Trophoblast cell (in vitro differentiated cells and primary cell): ENCODE measurements at regions not wholly inside any gene's neighbourhood (a gene's known extent, or its start where the extent isn't known, plus 50 kb on each side); places are given as distances from the start of the nearest gene placed in this dataset.
"Not testable (repeated sequence)": the region's sequence is repeated elsewhere in the genome, so short reads cannot be mapped to it uniquely, and the experiment has no call there.

Experiments used
- DNase-seq, 2 donors: peaks; one replicate each; pipeline ENCODE4 v3.0.0-alpha.2; 2016
- H2AFZ ChIP-seq: 2 replicates; pipeline ENCODE4 v1.6.1; 2013; ENCODE audit warnings: low read length, moderate library complexity, mild to moderate bottlenecking; ENCODE audit not compliant: insufficient read depth, poor library complexity
- H2AK5ac ChIP-seq: 2 replicates; pipeline ENCODE4 v1.6.1; 2013; ENCODE audit warnings: mild to moderate bottlenecking, low read length
- H2BK120ac ChIP-seq: 2 replicates; pipeline ENCODE4 v1.6.1; 2013; ENCODE audit warnings: low read length, mild to moderate bottlenecking, moderate library complexity; ENCODE audit not compliant: insufficient read depth, poor library complexity
- H2BK12ac ChIP-seq: 2 replicates; pipeline ENCODE4 v1.6.1; 2013; ENCODE audit warnings: mild to moderate bottlenecking, low read length, moderate library complexity
- H2BK5ac ChIP-seq: 2 replicates; pipeline ENCODE4 v1.6.1; 2013; ENCODE audit warnings: low read length, low read depth, moderate library complexity, mild to moderate bottlenecking; ENCODE audit not compliant: poor library complexity
- H3K14ac ChIP-seq: 2 replicates; pipeline ENCODE4 v1.6.1; 2013; ENCODE audit warnings: mild to moderate bottlenecking, low read length
- H3K18ac ChIP-seq: 2 replicates; pipeline ENCODE4 v1.6.1; 2013; ENCODE audit warnings: mild to moderate bottlenecking, low read length
- H3K23ac ChIP-seq: 2 replicates; pipeline ENCODE4 v1.6.1; 2013; ENCODE audit warnings: low read length
- H3K27ac ChIP-seq: 2 replicates; pipeline ENCODE4 v1.5.1; 2013; ENCODE audit warnings: low read depth, mild to moderate bottlenecking, inconsistent platforms, low read length, moderate library complexity
- H3K27me3 ChIP-seq: 2 replicates; pipeline ENCODE4 v1.6.1; 2013; ENCODE audit warnings: inconsistent platforms, mild to moderate bottlenecking, low read length, moderate library complexity; ENCODE audit not compliant: insufficient read depth
- H3K36me3 ChIP-seq, 2 experiments: 1 replicate in 1 of 2; 2 replicates in 1 of 2; pipeline ENCODE4 v1.6.1; 2013; ENCODE audit warnings: low read length in 2 of 2, mild to moderate bottlenecking in 2 of 2, moderate library complexity in 1 of 2; ENCODE audit not compliant: insufficient read depth in 2 of 2, control insufficient read depth in 1 of 2
- H3K4ac ChIP-seq: 2 replicates; pipeline ENCODE4 v1.6.1; 2013; ENCODE audit warnings: low read depth, mild to moderate bottlenecking, low read length, moderate library complexity
- H3K4me1 ChIP-seq, 2 experiments: 1 replicate in 1 of 2; 2 replicates in 1 of 2; pipeline ENCODE4 v1.6.1; 2013; ENCODE audit warnings: low read length in 2 of 2, mild to moderate bottlenecking in 2 of 2, moderate library complexity in 1 of 2; ENCODE audit not compliant: insufficient read depth in 2 of 2, control insufficient read depth in 1 of 2
- H3K4me2 ChIP-seq: 2 replicates; pipeline ENCODE4 v1.6.1; 2013; ENCODE audit warnings: inconsistent platforms, mild to moderate bottlenecking, low read length, moderate library complexity
- H3K4me3 ChIP-seq: 2 replicates; pipeline ENCODE4 v1.5.1; 2013; ENCODE audit warnings: mild to moderate bottlenecking, low read depth, low read length, inconsistent platforms
- H3K79me1 ChIP-seq: one replicate; pipeline ENCODE4 v1.6.1; 2013; ENCODE audit warnings: low read length
- H3K79me2 ChIP-seq: 2 replicates; pipeline ENCODE4 v1.6.1; 2013; ENCODE audit warnings: low read length, mild to moderate bottlenecking; ENCODE audit not compliant: control insufficient read depth, insufficient read depth, poor library complexity
- H3K9ac ChIP-seq: 2 replicates; pipeline ENCODE4 v1.6.1; 2013; ENCODE audit warnings: mild to moderate bottlenecking, low read length
- H3K9me3 ChIP-seq: 2 replicates; pipeline ENCODE4 v1.6.1; 2013; ENCODE audit warnings: low read depth, mild to moderate bottlenecking, control low read depth, inconsistent platforms, low read length; ENCODE audit not compliant: insufficient read depth
- H4K12ac ChIP-seq: 2 replicates; pipeline ENCODE4 v1.6.1; 2013; ENCODE audit warnings: low read depth, mild to moderate bottlenecking, low read length, moderate library complexity
- H4K8ac ChIP-seq: 2 replicates; pipeline ENCODE4 v1.6.1; 2013; ENCODE audit warnings: low read depth, mild to moderate bottlenecking, low read length, moderate library complexity
- H4K91ac ChIP-seq: one replicate; pipeline ENCODE4 v1.6.1; 2013; ENCODE audit warnings: low read depth, mild to moderate bottlenecking, low read length, moderate library complexity
- WGBS: extraction: QIAGEN DNeasy Blood & Tissue Kit; methylation state at CpG from one replicate; pipeline ENCODE4 v1.1.7; 2013; ENCODE audit warnings: missing lambda C conversion rate; ENCODE audit not compliant: insufficient read length, insufficient coverage; ENCODE audit errors: extremely low coverage; 5-methylcytosine and 5-hydroxymethylcytosine counted together

DNA sequence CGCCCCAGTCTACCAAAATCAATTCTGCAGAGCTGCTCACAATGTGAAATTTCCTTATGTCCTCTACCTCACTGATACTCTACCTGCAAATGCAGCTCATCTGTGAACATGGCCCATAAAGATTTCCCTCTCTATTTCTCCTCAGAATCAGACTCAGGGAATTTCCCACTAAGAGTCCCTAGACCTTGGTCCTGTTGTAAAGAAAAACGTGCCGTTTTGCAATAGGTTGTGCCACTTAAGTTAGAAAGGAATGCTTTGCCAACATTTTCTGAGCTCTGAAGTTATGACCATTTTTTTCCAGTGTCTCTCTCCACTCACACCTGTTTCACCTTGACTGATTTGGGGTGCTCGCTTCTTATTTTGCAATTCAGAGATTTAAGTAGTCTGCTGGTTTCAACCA is 100.7 kb downstream of the SPDYE17 start:
- H4K8ac ChIP-seq, H4K12ac ChIP-seq, H3K4me2 ChIP-seq, H3K27ac ChIP-seq, H3K79me1 ChIP-seq, H3K23ac ChIP-seq, H2AFZ ChIP-seq, H3K9ac ChIP-seq, H3K36me3 ChIP-seq, H3K9me3 ChIP-seq, H3K27me3 ChIP-seq, H3K14ac ChIP-seq, H3K4me1 ChIP-seq, H3K4me3 ChIP-seq, H4K91ac ChIP-seq, H3K4ac ChIP-seq, H3K79me2 ChIP-seq, H3K18ac ChIP-seq, H2AK5ac ChIP-seq, H2BK5ac ChIP-seq, H2BK12ac ChIP-seq, H2BK120ac ChIP-seq: not testable (repeated sequence)
- DNase-seq = peak in 1 of 2 donors; percentile 52
- no CpG with 5 or more reads among the region's 4 CpGs for WGBS

- not testable (repeated sequence) for H3K79me2 ChIP-seq, H3K4ac ChIP-seq, H3K9ac ChIP-seq, H3K79me1 ChIP-seq, H3K18ac ChIP-seq, H3K14ac ChIP-seq, H4K12ac ChIP-seq, H4K8ac ChIP-seq, H2AFZ ChIP-seq, H2AK5ac ChIP-seq, H3K36me3 ChIP-seq, H3K4me1 ChIP-seq, H4K91ac ChIP-seq, H3K23ac ChIP-seq, H2BK120ac ChIP-seq, DNase-seq, H3K27ac ChIP-seq, H2BK12ac ChIP-seq, H3K4me2 ChIP-seq, H3K27me3 ChIP-seq, H3K9me3 ChIP-seq, H2BK5ac ChIP-seq, H3K4me3 ChIP-seq
- no CpG with 5 or more reads among the region's 5 CpGs for WGBS
Measured at GRCh38 chr7:76930416-76930815, 101.7 kb downstream of the SPDYE17 start.

- H2BK5ac ChIP-seq, DNase-seq, H4K12ac ChIP-seq, H2AK5ac ChIP-seq, H4K8ac ChIP-seq, H3K27me3 ChIP-seq, H3K18ac ChIP-seq, H2AFZ ChIP-seq, H3K14ac ChIP-seq, H3K79me1 ChIP-seq, H2BK120ac ChIP-seq, H3K9me3 ChIP-seq, H3K9ac ChIP-seq, H4K91ac ChIP-seq, H3K4ac ChIP-seq, H3K4me2 ChIP-seq, H2BK12ac ChIP-seq, H3K79me2 ChIP-seq, H3K4me1 ChIP-seq, H3K23ac ChIP-seq, H3K27ac ChIP-seq, H3K36me3 ChIP-seq, H3K4me3 ChIP-seq: not testable (repeated sequence)
- WGBS = no CpG with 5 or more reads among the region's 4 CpGs
Measured at GRCh38 chr7:76928751-76929150, 103.4 kb downstream of the SPDYE17 start.

DNA sequence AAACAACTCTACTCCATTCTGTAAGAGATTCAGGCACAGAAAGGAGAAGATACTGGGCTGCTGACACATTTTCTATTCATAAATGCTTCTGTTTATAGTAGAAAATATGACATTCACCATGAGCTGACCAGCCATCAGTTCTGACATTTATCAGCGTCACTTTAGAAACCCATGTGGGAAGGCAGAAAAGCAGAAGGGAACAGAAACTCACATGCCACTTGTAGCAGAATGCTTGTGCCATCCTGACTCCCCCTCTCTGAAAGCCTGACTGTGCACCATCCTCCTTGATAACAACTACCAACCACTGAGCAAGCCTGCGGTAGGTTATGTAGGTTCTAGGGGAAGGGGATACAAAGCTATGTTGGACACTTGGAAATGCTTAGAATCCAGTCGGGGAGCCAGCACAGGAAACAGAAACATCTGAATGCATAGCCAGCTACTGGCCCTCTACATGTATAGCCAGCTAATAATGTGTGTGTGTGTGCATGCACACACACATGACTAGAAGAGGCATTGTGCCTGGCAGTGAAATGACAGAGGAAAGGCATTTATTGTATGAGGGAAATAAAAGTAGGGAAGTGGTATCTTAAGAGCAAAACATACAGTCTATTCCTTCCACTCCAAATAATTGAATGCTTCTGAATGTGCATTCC is 104.3 kb downstream of the SPDYE17 start:
- H3K79me2 ChIP-seq, H3K23ac ChIP-seq, H2BK5ac ChIP-seq, H3K4me2 ChIP-seq, H3K4ac ChIP-seq, H3K27ac ChIP-seq, H2BK120ac ChIP-seq, H3K27me3 ChIP-seq, H3K9ac ChIP-seq, H3K36me3 ChIP-seq, H3K9me3 ChIP-seq, H4K8ac ChIP-seq, H3K14ac ChIP-seq, H2AFZ ChIP-seq, H4K12ac ChIP-seq, H3K79me1 ChIP-seq, H3K18ac ChIP-seq, H2AK5ac ChIP-seq, H3K4me3 ChIP-seq, H4K91ac ChIP-seq, H2BK12ac ChIP-seq, DNase-seq, H3K4me1 ChIP-seq: not testable (repeated sequence)
- WGBS = no CpG with 5 or more reads among the region's 3 CpGs
